HEK293 (cell line): ENCODE measurements at regions not wholly inside any gene's neighbourhood (a gene's known extent, or its start where the extent isn't known, plus 50 kb on each side); places are given as distances from the start of the nearest gene placed in this dataset.

Experiments used
- CTCF ChIA-PET: fragments of 350-600 bp; formaldehyde crosslinking; extraction: SDS; loops from one replicate; lab custom pipeline; 2021; ENCODE audit warnings: antibody characterized with exemption; lab: Yijun Ruan, JAX
- POLR2A ChIA-PET: fragments of 300-600 bp; formaldehyde crosslinking; extraction: SDS; loops from one replicate; lab custom pipeline; 2020; ENCODE audit warnings: antibody characterized with exemption, inconsistent platforms; lab: Yijun Ruan, JAX
- H3K27ac ChIP-seq: fragments of 200-500 bp; sonication (Bioruptor generic); 2 replicates; pipeline ENCODE4 v1.5.1; 2014; ENCODE audit warnings: low read depth, low read length, control low read depth, inconsistent platforms; ENCODE audit errors: extremely low read depth
- H3K36me3 ChIP-seq, 2 experiments: fragments of 200-500 bp in 1 of 2; sonication (Bioruptor generic) in 1 of 2; 1 replicate in 1 of 2; 2 replicates in 1 of 2; pipeline ENCODE4 v1.5.1; 2014 to 2017; ENCODE audit warnings: inconsistent platforms in 2 of 2, low read length in 2 of 2; ENCODE audit not compliant: control insufficient read depth in 2 of 2, insufficient read depth in 1 of 2
- H3K4me1 ChIP-seq: fragments of 200-500 bp; sonication (Bioruptor generic); 2 replicates; pipeline ENCODE4 v1.5.1; 2014; ENCODE audit warnings: mild to moderate bottlenecking, low read length, inconsistent platforms; ENCODE audit not compliant: control insufficient read depth, insufficient read depth
- H3K4me3 ChIP-seq: 2 replicates; pipeline ENCODE4 v1.5.1; 2011; ENCODE audit warnings: low read depth, mild to moderate bottlenecking, control low read depth, low read length, moderate library complexity
- H3K9me3 ChIP-seq: fragments of 200-500 bp; sonication (Bioruptor generic); 2 replicates; pipeline ENCODE4 v1.5.1; 2014; ENCODE audit warnings: low read depth, low read length, inconsistent platforms; ENCODE audit not compliant: control insufficient read depth, insufficient read depth
- BCL6B ChIP-seq: fragments of 450-650 bp; formaldehyde crosslinking; IDR thresholded peaks from 2 replicates; pipeline ENCODE4 v1.5.1; 2017; ENCODE audit warnings: missing biosample characterization, missing genetic modification characterization
- FEZF1 ChIP-seq: fragments of 450-650 bp; formaldehyde crosslinking; IDR thresholded peaks from 2 replicates; pipeline ENCODE4 v1.5.1; 2016; ENCODE audit warnings: missing biosample characterization, missing genetic modification characterization
- GFI1B ChIP-seq: fragments of 450-650 bp; formaldehyde crosslinking; IDR thresholded peaks from 2 replicates; pipeline ENCODE4 v1.5.1; 2016; ENCODE audit warnings: missing biosample characterization, missing genetic modification characterization
- KLF10 ChIP-seq: fragments of 450-650 bp; IDR thresholded peaks from 2 replicates; pipeline ENCODE4 v1.5.1; 2018; ENCODE audit warnings: missing biosample characterization, mild to moderate bottlenecking, missing genetic modification characterization
- KLF17 ChIP-seq: fragments of 450-650 bp; formaldehyde crosslinking; IDR thresholded peaks from 2 replicates; pipeline ENCODE4 v1.5.1; 2016; ENCODE audit warnings: missing biosample characterization, missing genetic modification characterization
- PRDM4 ChIP-seq: fragments of 450-650 bp; formaldehyde crosslinking; IDR thresholded peaks from 2 replicates; pipeline ENCODE4 v1.5.1; 2017; ENCODE audit warnings: missing biosample characterization, missing genetic modification characterization
- SETDB1 ChIP-seq: IDR thresholded peaks from one replicate; pipeline ENCODE4 v1.6.1; 2017; ENCODE audit warnings: mild to moderate bottlenecking, low read length, moderate library complexity, mixed read lengths; ENCODE audit not compliant: insufficient read length
- SP2 ChIP-seq: fragments of 450-650 bp; formaldehyde crosslinking; IDR thresholded peaks from 2 replicates; pipeline ENCODE4 v1.5.1; 2016; ENCODE audit warnings: missing biosample characterization, missing genetic modification characterization
- TCF7L2 ChIP-seq: IDR thresholded peaks from 2 replicates; pipeline ENCODE4 v1.6.1; 2011; ENCODE audit warnings: low read depth, mild to moderate bottlenecking, inconsistent platforms, low read length, moderate library complexity, borderline replicate concordance
- TRIM28 ChIP-seq: IDR thresholded peaks from 2 replicates; pipeline ENCODE4 v1.6.1; 2011; ENCODE audit warnings: low read length, control low read depth, borderline replicate concordance
- YY2 ChIP-seq: fragments of 450-650 bp; formaldehyde crosslinking; IDR thresholded peaks from 2 replicates; pipeline ENCODE4 v1.5.1; 2016; ENCODE audit warnings: missing biosample characterization, missing genetic modification characterization
- ZBTB1 ChIP-seq: fragments of 450-650 bp; formaldehyde crosslinking; IDR thresholded peaks from 2 replicates; pipeline ENCODE4 v1.5.1; 2016; ENCODE audit warnings: missing biosample characterization, missing genetic modification characterization
- ZBTB26 ChIP-seq: fragments of 450-650 bp; formaldehyde crosslinking; optimal IDR thresholded peaks from 2 replicates; pipeline ENCODE3; 2016; ENCODE audit warnings: missing biosample characterization, mild to moderate bottlenecking, missing genetic modification characterization
- ZNF174 ChIP-seq: fragments of 450-650 bp; formaldehyde crosslinking; IDR thresholded peaks from 2 replicates; pipeline ENCODE4 v1.5.0; 2017; ENCODE audit warnings: missing biosample characterization, mild to moderate bottlenecking, missing genetic modification characterization
- ZNF184 ChIP-seq: fragments of 450-650 bp; IDR thresholded peaks from 2 replicates; pipeline ENCODE4 v1.5.1; 2018; ENCODE audit warnings: missing biosample characterization, mild to moderate bottlenecking, missing genetic modification characterization
- ZNF23 ChIP-seq: fragments of 450-650 bp; formaldehyde crosslinking; IDR thresholded peaks from 2 replicates; pipeline ENCODE4 v1.5.1; 2016; ENCODE audit warnings: missing biosample characterization, missing genetic modification characterization, borderline replicate concordance
- ZNF26 ChIP-seq: fragments of 450-650 bp; formaldehyde crosslinking; IDR thresholded peaks from 2 replicates; pipeline ENCODE4 v1.5.1; 2016; ENCODE audit warnings: missing biosample characterization, missing genetic modification characterization
- ZNF292 ChIP-seq: fragments of 450-650 bp; formaldehyde crosslinking; IDR thresholded peaks from 2 replicates; pipeline ENCODE4 v1.5.1; 2016; ENCODE audit warnings: low read depth, missing biosample characterization, missing genetic modification characterization, borderline replicate concordance
- ZNF335 ChIP-seq: fragments of 450-650 bp; formaldehyde crosslinking; conservative IDR thresholded peaks from 2 replicates; pipeline ENCODE4 v1.5.1; 2016; ENCODE audit warnings: missing biosample characterization, missing genetic modification characterization
- ZNF37A ChIP-seq: fragments of 450-650 bp; IDR thresholded peaks from 2 replicates; pipeline ENCODE4 v1.5.1; 2018; ENCODE audit warnings: missing biosample characterization, missing genetic modification characterization
- ZNF394 ChIP-seq: fragments of 450-650 bp; formaldehyde crosslinking; IDR thresholded peaks from 2 replicates; pipeline ENCODE4 v1.5.1; 2016; ENCODE audit warnings: missing biosample characterization, missing genetic modification characterization, mild to moderate bottlenecking, moderate library complexity, borderline replicate concordance
- ZNF600 ChIP-seq: fragments of 450-650 bp; formaldehyde crosslinking; IDR thresholded peaks from 2 replicates; pipeline ENCODE4 v1.5.1; 2016; ENCODE audit warnings: missing biosample characterization, missing genetic modification characterization
- ZNF610 ChIP-seq: fragments of 450-650 bp; formaldehyde crosslinking; IDR thresholded peaks from 2 replicates; pipeline ENCODE4 v1.5.1; 2016; ENCODE audit warnings: missing biosample characterization, missing genetic modification characterization, borderline replicate concordance
- ZNF623 ChIP-seq: fragments of 450-650 bp; formaldehyde crosslinking; IDR thresholded peaks from 2 replicates; pipeline ENCODE4 v1.5.1; 2016; ENCODE audit warnings: missing biosample characterization, missing genetic modification characterization
- ZNF670 ChIP-seq: fragments of 450-650 bp; formaldehyde crosslinking; IDR thresholded peaks from 2 replicates; pipeline ENCODE4 v1.5.1; 2016; ENCODE audit warnings: missing biosample characterization, missing genetic modification characterization, low read depth
- ZNF768 ChIP-seq: fragments of 450-650 bp; formaldehyde crosslinking; IDR thresholded peaks from 2 replicates; pipeline ENCODE4 v1.5.1; 2018; ENCODE audit warnings: missing biosample characterization, mild to moderate bottlenecking, missing genetic modification characterization
- ZNF791 ChIP-seq: fragments of 450-650 bp; formaldehyde crosslinking; IDR thresholded peaks from 2 replicates; pipeline ENCODE4 v1.5.1; 2016; ENCODE audit warnings: missing biosample characterization, missing genetic modification characterization
- ZSCAN5A ChIP-seq: fragments of 450-650 bp; formaldehyde crosslinking; IDR thresholded peaks from 2 replicates; pipeline ENCODE4 v1.5.1; 2016; ENCODE audit warnings: missing biosample characterization, missing genetic modification characterization

DNA sequence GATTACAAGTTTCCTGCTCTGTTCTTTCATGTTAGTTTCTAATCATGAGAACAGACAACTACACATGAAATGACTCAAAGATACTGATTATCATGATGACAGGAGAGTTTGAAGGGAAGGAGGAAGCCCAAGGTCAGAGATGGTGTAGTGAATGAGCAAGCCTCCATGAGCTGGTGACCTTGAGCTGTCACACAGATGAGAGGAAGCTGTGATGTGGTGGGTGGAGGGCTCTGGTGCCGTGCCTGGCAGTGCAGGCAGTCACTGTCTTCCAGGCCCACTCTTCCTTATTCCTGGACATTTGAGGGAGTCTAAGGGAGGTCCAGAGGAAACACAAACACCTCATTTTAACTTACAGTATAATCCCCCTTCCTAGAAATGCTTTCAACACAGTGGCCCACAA lies 133.4 kb upstream of the ROPN1 start:
- H3K36me3 ChIP-seq: no peaks in the 10 kb centered on the region
- TF ChIP-seq BCL6B (no peak), ZBTB26 (no peak), ZNF23 (tag by site-specific recombination) (no peak), ZNF600 (tag by site-specific recombination) (no peak), SP2 (tag by site-specific recombination) (no peak), KLF17 (no peak), ZNF768 (no peak), ZNF623 (tag by site-specific recombination) (no peak), ZBTB1 (tag by site-specific recombination) (no peak), ZNF394 (tag by site-specific recombination) (no peak), FEZF1 (tag by site-specific recombination) (no peak), ZNF37A (tag by site-specific recombination) (no peak), ZNF791 (tag by site-specific recombination) (no peak), TCF7L2 (no peak), ZNF610 (tag by site-specific recombination) (no peak), PRDM4 (tag by site-specific recombination) (no peak), TRIM28 (no peak), SETDB1 (no peak)
- no peak overlapping the region for H3K4me3 ChIP-seq
- no peaks in the 10 kb centered on the region for H3K4me1 ChIP-seq
- H3K27ac ChIP-seq: no peak overlapping the region
- H3K9me3 ChIP-seq: no peaks in the 10 kb centered on the region
- ChIA-PET POLR2A (no interaction called here), CTCF (no interaction called here)

- Histone ChIP-seq H3K4me1 (no peaks in the 10 kb centered on the region), H3K9me3 (no peaks in the 10 kb centered on the region), H3K27ac (no peak overlapping the region), H3K36me3 (no peaks in the 10 kb centered on the region), H3K4me3 (no peak overlapping the region)
- POLR2A ChIA-PET: no interaction called here
- CTCF ChIA-PET: interaction anchor here (1.5 kb wide), 1 partner anchor 47 kb away, joined by 3 read pairs; no protein-coding TSS in a partner anchor
- no peak for TF ChIP-seq YY2 (tag by site-specific recombination)
- no peak for TF ChIP-seq ZNF670 (tag by site-specific recombination)
- no peak for TF ChIP-seq ZNF335 (tag by site-specific recombination)
- no peak for TF ChIP-seq ZNF174
- no peak for TF ChIP-seq GFI1B (tag by site-specific recombination)
- no peak for TF ChIP-seq ZSCAN5A
- TF ChIP-seq ZNF292 (tag by site-specific recombination): no peak
- no peak for TF ChIP-seq KLF10 (tag by site-specific recombination)
- no peak for TF ChIP-seq ZNF184 (tag by site-specific recombination)
- TF ChIP-seq ZNF26: no peak
Observed at GRCh38 chr3:124126436-124127023, 134.6 kb upstream of the ROPN1 start.
